Uterus (tissue), 2 donors: ENCODE measurements at regions not wholly inside any gene's neighbourhood (a gene's known extent, or its start where the extent isn't known, plus 50 kb on each side); places are given as distances from the start of the nearest gene placed in this dataset.

Experiments used
- CTCF ChIP-seq, 4 experiments: fragments of 200-600 bp in 2 of 4; fragments of 450-650 bp in 2 of 4; sonication (generic) in 2 of 4; IDR thresholded peaks; one replicate each; pipeline ENCODE4 v1.5.1; 2016 to 2019; ENCODE audit warnings: antibody characterized with exemption in 4 of 4, mild to moderate bottlenecking in 2 of 4, moderate library complexity in 1 of 4
- POLR2A ChIP-seq, 2 donors: fragments of 450-650 bp; IDR thresholded peaks; one replicate each; pipeline ENCODE4 v1.6.1; 2016; ENCODE audit warnings: antibody characterized with exemption in 2 of 2, mild to moderate bottlenecking in 1 of 2, moderate library complexity in 1 of 2

DNA sequence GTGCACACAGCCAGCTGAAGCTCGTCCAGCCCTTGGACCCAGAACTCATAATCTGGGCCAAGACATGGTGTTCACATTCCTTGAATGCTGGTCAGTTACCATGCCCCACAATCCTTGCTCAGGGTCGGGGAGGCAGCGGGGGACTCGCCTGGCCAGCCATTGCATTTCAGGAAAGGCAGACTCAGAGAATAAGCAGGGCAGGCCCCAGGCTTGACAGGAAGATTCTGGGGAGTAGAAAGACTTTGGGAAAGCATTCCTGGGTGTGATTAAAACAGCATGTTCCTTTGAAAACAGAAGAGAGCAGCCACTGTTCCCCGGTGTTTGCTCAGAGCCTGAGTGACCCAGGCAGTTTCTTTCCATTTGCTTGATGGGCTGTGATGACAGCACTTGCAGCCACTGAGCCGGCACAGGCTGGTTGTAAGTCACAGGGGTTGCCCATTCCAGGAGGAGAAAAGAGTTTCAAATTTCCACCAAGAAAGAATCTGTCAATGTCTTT lies 473.7 kb downstream of the TYW1 start:
- TF ChIP-seq CTCF (IDR thresholded peaks at IDR 0.05): no peak
- no peak for TF ChIP-seq POLR2A (IDR thresholded peaks at IDR 0.05)
